Choroid plexus epithelial cell (primary cell): ENCODE measurements at regions not wholly inside any gene's neighbourhood (a gene's known extent, or its start where the extent isn't known, plus 50 kb on each side); places are given as distances from the start of the nearest gene placed in this dataset.

ENCODE experiments used
- DNase-seq: peaks from one replicate; pipeline ENCODE4 v3.0.0-alpha.2; 2010; ENCODE audit warnings: low read depth
- H3K4me3 ChIP-seq: 2 replicates; pipeline ENCODE4 v1.5.1; 2011; ENCODE audit warnings: low read depth, mild to moderate bottlenecking, control low read depth, low read length, moderate library complexity
- CTCF ChIP-seq: conservative IDR thresholded peaks from 2 replicates; pipeline ENCODE4 v1.5.1; 2011; ENCODE audit warnings: low read depth, mild to moderate bottlenecking, control low read depth, inconsistent platforms, low read length, moderate library complexity

- no peak overlapping the region for H3K4me3 ChIP-seq
These were observed 51.4 kb upstream of the SLC7A14 start for GRCh38 chr3:170637306-170637705.

GRCh38 chr3:170636400-170636973 lies 50.6 kb upstream of the SLC7A14 start:
- no peak for DNase-seq
- H3K4me3 ChIP-seq = no peak overlapping the region
- TF ChIP-seq CTCF = no peak

More at GRCh38 chr3:170637306-170637705, 51.4 kb upstream of the SLC7A14 start:
- no peak for DNase-seq
- no peak for TF ChIP-seq CTCF
